H9 (cell line): ENCODE measurements at regions not wholly inside any gene's neighbourhood (a gene's known extent, or its start where the extent isn't known, plus 50 kb on each side); places are given as distances from the start of the nearest gene placed in this dataset.

Experiments used
- DNase-seq: peaks from one replicate; pipeline ENCODE4 v3.0.0-alpha.2; 2017
- H2AFZ ChIP-seq: one replicate; pipeline ENCODE4 v1.6.1; 2013; ENCODE audit warnings: mild to moderate bottlenecking, low read length, control low read depth, moderate library complexity
- H2AK5ac ChIP-seq: 2 replicates; pipeline ENCODE4 v1.6.1; 2013; ENCODE audit warnings: low read length, control low read depth, mixed read lengths; ENCODE audit not compliant: insufficient read length
- H2BK120ac ChIP-seq: one replicate; pipeline ENCODE4 v1.6.1; 2013; ENCODE audit warnings: low read depth, mild to moderate bottlenecking, low read length, control low read depth, inconsistent platforms; ENCODE audit not compliant: poor library complexity, severe bottlenecking
- H2BK12ac ChIP-seq: 2 replicates; pipeline ENCODE4 v1.6.1; 2013; ENCODE audit warnings: low read length, control low read depth, mixed read lengths, low read depth; ENCODE audit not compliant: insufficient read length
- H2BK15ac ChIP-seq: 2 replicates; pipeline ENCODE4 v1.6.1; 2013; ENCODE audit warnings: low read depth, low read length, control low read depth
- H2BK20ac ChIP-seq: one replicate; pipeline ENCODE4 v1.6.1; 2013; ENCODE audit warnings: low read depth, mild to moderate bottlenecking, low read length, control low read depth, inconsistent platforms; ENCODE audit not compliant: poor library complexity, severe bottlenecking
- H2BK5ac ChIP-seq: 2 replicates; pipeline ENCODE4 v1.6.1; 2013; ENCODE audit warnings: low read length, control low read depth, mixed read lengths; ENCODE audit not compliant: insufficient read length
- H3K14ac ChIP-seq: 2 replicates; pipeline ENCODE4 v1.6.1; 2013; ENCODE audit warnings: low read length, control low read depth; ENCODE audit not compliant: insufficient read depth
- H3K18ac ChIP-seq: 2 replicates; pipeline ENCODE4 v1.6.1; 2013; ENCODE audit warnings: low read depth, mild to moderate bottlenecking, mixed read lengths, low read length, control low read depth; ENCODE audit not compliant: insufficient read length
- H3K23ac ChIP-seq: 2 replicates; pipeline ENCODE4 v1.6.1; 2013; ENCODE audit warnings: low read length, control low read depth, mixed read lengths, low read depth; ENCODE audit not compliant: insufficient read length
- H3K23me2 ChIP-seq: 2 replicates; pipeline ENCODE4 v1.6.1; 2013; ENCODE audit warnings: low read depth, mild to moderate bottlenecking, mixed read lengths, low read length, control low read depth; ENCODE audit not compliant: insufficient read length, poor library complexity, severe bottlenecking
- H3K27ac ChIP-seq: 2 replicates; pipeline ENCODE4 v1.5.1; 2013; ENCODE audit warnings: low read length, control low read depth, mixed read lengths, low read depth; ENCODE audit not compliant: insufficient read length
- H3K27me3 ChIP-seq: 2 replicates; pipeline ENCODE4 v1.6.1; 2013; ENCODE audit warnings: low read length, control low read depth, inconsistent platforms; ENCODE audit not compliant: insufficient read depth
- H3K4ac ChIP-seq: 2 replicates; pipeline ENCODE4 v1.6.1; 2013; ENCODE audit warnings: low read depth, mild to moderate bottlenecking, control low read depth, inconsistent platforms, low read length, moderate library complexity
- H3K4me1 ChIP-seq: 2 replicates; pipeline ENCODE4 v1.6.1; 2013; ENCODE audit warnings: low read length, control low read depth, inconsistent platforms; ENCODE audit not compliant: insufficient read depth
- H3K4me2 ChIP-seq: 2 replicates; pipeline ENCODE4 v1.6.1; 2013; ENCODE audit warnings: low read length, control low read depth, mixed read lengths; ENCODE audit not compliant: insufficient read length, insufficient read depth
- H3K56ac ChIP-seq: 2 replicates; pipeline ENCODE4 v1.6.1; 2013; ENCODE audit warnings: low read depth, mild to moderate bottlenecking, mixed read lengths, low read length, control low read depth; ENCODE audit not compliant: insufficient read length
- H3K79me1 ChIP-seq: 2 replicates; pipeline ENCODE4 v1.6.1; 2013; ENCODE audit warnings: low read depth, mild to moderate bottlenecking, moderate library complexity, low read length, control low read depth, inconsistent platforms; ENCODE audit not compliant: insufficient read depth, poor library complexity, severe bottlenecking
- H3K79me2 ChIP-seq: 2 replicates; pipeline ENCODE4 v1.6.1; 2013; ENCODE audit warnings: low read length, control low read depth, inconsistent platforms; ENCODE audit not compliant: insufficient read depth
- H3K9ac ChIP-seq: 2 replicates; pipeline ENCODE4 v1.6.1; 2013; ENCODE audit warnings: low read length, control low read depth, mixed read lengths; ENCODE audit not compliant: insufficient read length; ENCODE audit errors: extremely low read depth
- H3K9me3 ChIP-seq: one replicate; pipeline ENCODE4 v1.6.1; 2013; ENCODE audit warnings: low read depth, low read length, inconsistent platforms; ENCODE audit not compliant: control insufficient read depth
- H3T11ph ChIP-seq: one replicate; pipeline ENCODE4 v1.6.1; 2013; ENCODE audit warnings: mild to moderate bottlenecking, low read length, control low read depth, inconsistent platforms
- H4K20me1 ChIP-seq: one replicate; pipeline ENCODE4 v1.6.1; 2013; ENCODE audit not compliant: control insufficient read depth, insufficient read length, insufficient read depth
- H4K5ac ChIP-seq: 2 replicates; pipeline ENCODE4 v1.6.1; 2013; ENCODE audit warnings: low read depth, mild to moderate bottlenecking, mixed read lengths, low read length, control low read depth; ENCODE audit not compliant: insufficient read length
- H4K8ac ChIP-seq: replicated peaks from 2 replicates; pipeline ENCODE4 v1.6.1; 2013; ENCODE audit warnings: low read length, control low read depth, mixed read lengths, low read depth; ENCODE audit not compliant: insufficient read length
- H4K91ac ChIP-seq: 2 replicates; pipeline ENCODE4 v1.6.1; 2013; ENCODE audit warnings: low read depth, mild to moderate bottlenecking, moderate library complexity, mixed read lengths, low read length, control low read depth; ENCODE audit not compliant: insufficient read length
- H3K27ac Mint-ChIP-seq, 3 experiments: 2 replicates in 2 of 3; 3 replicates in 1 of 3; pipeline ENCODE4 v1.8.0; 2020 to 2021; ENCODE audit warnings: mixed read lengths in 3 of 3, mild to moderate bottlenecking in 1 of 3, moderate library complexity in 1 of 3
- H3K27me3 Mint-ChIP-seq: 2 replicates; pipeline ENCODE4 v1.8.0; 2021; ENCODE audit warnings: low read depth, mild to moderate bottlenecking, moderate library complexity, mixed read lengths
- H3K36me3 Mint-ChIP-seq, 3 experiments: 2 replicates in 2 of 3; 3 replicates in 1 of 3; pipeline ENCODE4 v1.8.0; 2020 to 2021; ENCODE audit warnings: low read depth in 3 of 3, mixed read lengths in 3 of 3; ENCODE audit not compliant: insufficient read depth in 1 of 3
- H3K4me1 Mint-ChIP-seq, 2 experiments: 2 replicates each; pipeline ENCODE4 v1.8.0; 2020; ENCODE audit warnings: mixed read lengths in 2 of 2
- H3K4me3 Mint-ChIP-seq, 2 experiments: 2 replicates in 1 of 2; 3 replicates in 1 of 2; pipeline ENCODE4 v1.8.0; 2020 to 2021; ENCODE audit warnings: mild to moderate bottlenecking in 2 of 2, mixed read lengths in 2 of 2, moderate library complexity in 1 of 2
- H3K9me3 Mint-ChIP-seq, 2 experiments: 2 replicates in 1 of 2; 3 replicates in 1 of 2; pipeline ENCODE4 v1.8.0; 2020; ENCODE audit warnings: mild to moderate bottlenecking in 2 of 2, mixed read lengths in 2 of 2, moderate library complexity in 1 of 2
- WGBS: extraction: QIAGEN DNeasy Blood & Tissue Kit; methylation state at CpG from one replicate; pipeline ENCODE4 v1.1.7; 2013; ENCODE audit warnings: missing lambda C conversion rate, low lambda C conversion rate, mixed read lengths; ENCODE audit not compliant: insufficient read length; ENCODE audit errors: extremely low coverage; 5-methylcytosine and 5-hydroxymethylcytosine counted together
- TF ChIP-seq, protein P1 (sequence below): fragments of 200-600 bp; sonication (generic); conservative IDR thresholded peaks from 3 replicates; pipeline ENCODE4 v1.8.0; 2021; ENCODE audit warnings: antibody characterized with exemption, mild to moderate bottlenecking

GRCh38 chr11:21949763-21950413 is 243.0 kb upstream of the ANO5 start:
- no peak overlapping the region for H2AFZ ChIP-seq
- no peaks in the 10 kb centered on the region for H3K9me3 ChIP-seq
- no peak overlapping the region for H4K5ac ChIP-seq
- Mint-ChIP-seq H3K4me3 (no peak overlapping the region), H3K4me1 (0 out of 4 replicates have a peak, but pooled peaks cover 0 to 3% of the 10 kb centered on the region in 2 experiments), H3K27me3 (no peaks in the 10 kb centered on the region), H3K36me3 (no peaks in the 10 kb centered on the region), H3K9me3 (no peaks in the 10 kb centered on the region), H3K27ac (no peak overlapping the region)
- H3K79me2 ChIP-seq: no peaks in the 10 kb centered on the region
- no peak overlapping the region for H3K14ac ChIP-seq
- H3K23ac ChIP-seq: no peak overlapping the region
- DNase-seq: no peak
- no peaks in the 10 kb centered on the region for H3K79me1 ChIP-seq
- H3K23me2 ChIP-seq: no peaks in the 10 kb centered on the region
- no peak overlapping the region for H2BK5ac ChIP-seq
- H2BK15ac ChIP-seq: no peak overlapping the region
- H2BK12ac ChIP-seq: no peak overlapping the region
- no peak overlapping the region for H4K91ac ChIP-seq
- H3K56ac ChIP-seq: no peak overlapping the region
- no peak overlapping the region for H4K8ac ChIP-seq
- H2BK120ac ChIP-seq: no peak overlapping the region
- no peak overlapping the region for H3K9ac ChIP-seq
- H4K20me1 ChIP-seq: no peaks in the 10 kb centered on the region
- H3K4me1 ChIP-seq: no peaks in the 10 kb centered on the region
- no peak overlapping the region for H3T11ph ChIP-seq
- H3K27ac ChIP-seq: no peak overlapping the region
- TF ChIP-seq, protein P1, sequence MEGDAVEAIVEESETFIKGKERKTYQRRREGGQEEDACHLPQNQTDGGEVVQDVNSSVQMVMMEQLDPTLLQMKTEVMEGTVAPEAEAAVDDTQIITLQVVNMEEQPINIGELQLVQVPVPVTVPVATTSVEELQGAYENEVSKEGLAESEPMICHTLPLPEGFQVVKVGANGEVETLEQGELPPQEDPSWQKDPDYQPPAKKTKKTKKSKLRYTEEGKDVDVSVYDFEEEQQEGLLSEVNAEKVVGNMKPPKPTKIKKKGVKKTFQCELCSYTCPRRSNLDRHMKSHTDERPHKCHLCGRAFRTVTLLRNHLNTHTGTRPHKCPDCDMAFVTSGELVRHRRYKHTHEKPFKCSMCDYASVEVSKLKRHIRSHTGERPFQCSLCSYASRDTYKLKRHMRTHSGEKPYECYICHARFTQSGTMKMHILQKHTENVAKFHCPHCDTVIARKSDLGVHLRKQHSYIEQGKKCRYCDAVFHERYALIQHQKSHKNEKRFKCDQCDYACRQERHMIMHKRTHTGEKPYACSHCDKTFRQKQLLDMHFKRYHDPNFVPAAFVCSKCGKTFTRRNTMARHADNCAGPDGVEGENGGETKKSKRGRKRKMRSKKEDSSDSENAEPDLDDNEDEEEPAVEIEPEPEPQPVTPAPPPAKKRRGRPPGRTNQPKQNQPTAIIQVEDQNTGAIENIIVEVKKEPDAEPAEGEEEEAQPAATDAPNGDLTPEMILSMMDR: no peak
- H3K18ac ChIP-seq: no peak overlapping the region
- no CpG with 5 or more reads among the region's 3 CpGs for WGBS
- H2AK5ac ChIP-seq: no peak overlapping the region
- no peak overlapping the region for H3K4me2 ChIP-seq
- no peak overlapping the region for H3K4ac ChIP-seq
- H3K27me3 ChIP-seq: no peaks in the 10 kb centered on the region
- no peak overlapping the region for H2BK20ac ChIP-seq
